H1 (cell line): ENCODE measurements at regions not wholly inside any gene's neighbourhood (a gene's known extent, or its start where the extent isn't known, plus 50 kb on each side); places are given as distances from the start of the nearest gene placed in this dataset.

Experiments
- CTCF ChIA-PET: fragments of 300-600 bp; sonication (Branson Sonifier 250); formaldehyde crosslinking; loops from one replicate; lab custom pipeline; 2021; ENCODE audit not compliant: partially characterized antibody; lab: Charles Lee
- POLR2A ChIA-PET: fragments of 300-600 bp; sonication (Branson Sonifier 250); formaldehyde crosslinking; loops from one replicate; lab custom pipeline; 2021; ENCODE audit warnings: inconsistent platforms; ENCODE audit not compliant: partially characterized antibody; lab: Charles Lee
- DNase-seq, 2 experiments: peaks; one replicate each; pipeline versions ENCODE4 v3.0.0 to v3.0.0-alpha.2; 2010 to 2022; ENCODE audit warnings: low spot score in 2 of 2, low read depth in 1 of 2, mixed read lengths in 1 of 2
- FAIRE-seq: peaks from 2 replicates; lab custom pipeline; 2011; peaks lifted over from hg19 to GRCh38; lab: Jason Lieb, UNC
- H2AFZ ChIP-seq: 2 replicates; pipeline ENCODE4 v1.8.1; 2012; ENCODE audit warnings: low read length, inconsistent platforms
- H2AK5ac ChIP-seq: 2 replicates; pipeline ENCODE4 v1.6.1; 2013; ENCODE audit warnings: low read depth, low read length
- H2BK120ac ChIP-seq: replicated peaks from 2 replicates; pipeline ENCODE3; 2013; ENCODE audit warnings: low read depth, low read length, inconsistent platforms
- H2BK12ac ChIP-seq: 2 replicates; pipeline ENCODE4 v1.6.1; 2013; ENCODE audit warnings: low read depth, low read length
- H2BK15ac ChIP-seq: 2 replicates; pipeline ENCODE4 v1.6.1; 2013; ENCODE audit warnings: low read length
- H2BK20ac ChIP-seq: 2 replicates; pipeline ENCODE4 v1.6.1; 2013; ENCODE audit warnings: low read length
- H2BK5ac ChIP-seq: 2 replicates; pipeline ENCODE4 v1.6.1; 2013; ENCODE audit warnings: low read depth, low read length
- H3K14ac ChIP-seq: 2 replicates; pipeline ENCODE4 v1.6.1; 2013; ENCODE audit warnings: inconsistent platforms; ENCODE audit not compliant: insufficient read length
- H3K18ac ChIP-seq: 2 replicates; pipeline ENCODE4 v1.6.1; 2013; ENCODE audit warnings: low read length; ENCODE audit errors: extremely low read depth
- H3K23ac ChIP-seq: 2 replicates; pipeline ENCODE4 v1.6.1; 2013; ENCODE audit warnings: inconsistent platforms; ENCODE audit not compliant: insufficient read length
- H3K23me2 ChIP-seq: 2 replicates; pipeline ENCODE4 v1.6.1; 2013; ENCODE audit warnings: low read depth, low read length
- H3K27ac ChIP-seq: 2 replicates; pipeline ENCODE4 v1.6.1; 2011; ENCODE audit warnings: low read depth, low read length, inconsistent platforms
- H3K27me3 ChIP-seq, 4 experiments: replicated peaks in 1 of 4; 1 replicate in 1 of 4; 2 replicates in 3 of 4; pipeline versions ENCODE4 v1.6.1 to v1.8.1; 2011 to 2013; ENCODE audit warnings: low read length in 3 of 4, mild to moderate bottlenecking in 3 of 4, inconsistent platforms in 2 of 4, mixed read lengths in 2 of 4, moderate library complexity in 1 of 4; ENCODE audit not compliant: control insufficient read depth in 3 of 4, insufficient read depth in 3 of 4; ENCODE audit errors: extremely low read depth in 1 of 4
- H3K36me3 ChIP-seq, 4 experiments: 2 replicates each; pipeline versions ENCODE4 v1.6.1 to v1.8.1; 2011 to 2013; ENCODE audit warnings: mild to moderate bottlenecking in 4 of 4, low read length in 3 of 4, moderate library complexity in 2 of 4, control low read depth in 1 of 4, inconsistent platforms in 1 of 4; ENCODE audit not compliant: insufficient read depth in 4 of 4, control insufficient read depth in 2 of 4
- H3K4ac ChIP-seq: replicated peaks from 2 replicates; pipeline ENCODE3; 2013; ENCODE audit warnings: low read length, low read depth, mixed read lengths, inconsistent platforms; ENCODE audit not compliant: insufficient read length
- H3K4me1 ChIP-seq, 4 experiments: replicated peaks in 1 of 4; 1 replicate in 1 of 4; 2 replicates in 3 of 4; pipeline versions ENCODE4 v1.6.1 to v1.8.1; 2011 to 2013; ENCODE audit warnings: low read length in 3 of 4, inconsistent platforms in 2 of 4, mixed read lengths in 1 of 4; ENCODE audit not compliant: insufficient read depth in 4 of 4, control insufficient read depth in 3 of 4
- H3K4me2 ChIP-seq, 2 experiments: 2 replicates each; pipeline versions ENCODE4 v1.6.1 to v1.8.1; 2011 to 2013; ENCODE audit warnings: low read depth in 2 of 2, low read length in 2 of 2, control low read depth in 1 of 2, inconsistent platforms in 1 of 2, mild to moderate bottlenecking in 1 of 2; ENCODE audit not compliant: insufficient read depth in 1 of 2
- H3K4me3 ChIP-seq, 4 experiments: fragments of 200-600, 300-600 bp in 1 of 4; sonication (generic), shearing (Covaris generic), sonication (Bioruptor Twin) in 1 of 4; 2 replicates each; pipeline versions ENCODE4 v1.5.1 to v1.8.1; 2011 to 2016; ENCODE audit warnings: low read length in 4 of 4, low read depth in 3 of 4, control low read depth in 2 of 4, inconsistent platforms in 2 of 4, mild to moderate bottlenecking in 2 of 4, mixed read lengths in 1 of 4, moderate library complexity in 1 of 4; ENCODE audit not compliant: insufficient read depth in 2 of 4; ENCODE audit errors: extremely low read depth in 1 of 4
- H3K56ac ChIP-seq: replicated peaks from 2 replicates; pipeline ENCODE3; 2013; ENCODE audit warnings: low read depth, mild to moderate bottlenecking, mixed read lengths, low read length, inconsistent platforms; ENCODE audit not compliant: insufficient read length
- H3K79me1 ChIP-seq: 2 replicates; pipeline ENCODE4 v1.6.1; 2013; ENCODE audit warnings: low read depth, low read length, control low read depth
- H3K79me2 ChIP-seq, 2 experiments: 2 replicates each; pipeline versions ENCODE4 v1.6.1 to v1.8.1; 2012 to 2013; ENCODE audit warnings: low read length in 2 of 2, mild to moderate bottlenecking in 2 of 2, inconsistent platforms in 1 of 2; ENCODE audit not compliant: insufficient read depth in 2 of 2, control insufficient read depth in 1 of 2
- H3K9ac ChIP-seq, 4 experiments: replicated peaks in 1 of 4; 1 replicate in 1 of 4; 2 replicates in 3 of 4; pipeline versions ENCODE4 v1.6.1 to v1.8.1; 2011 to 2013; ENCODE audit warnings: low read depth in 3 of 4, low read length in 3 of 4, control low read depth in 2 of 4, mild to moderate bottlenecking in 2 of 4, moderate library complexity in 2 of 4, inconsistent platforms in 1 of 4; ENCODE audit errors: extremely low read depth in 1 of 4
- H3K9me3 ChIP-seq, 2 experiments: 2 replicates each; pipeline versions ENCODE4 v1.6.1 to v1.8.1; 2012 to 2013; ENCODE audit warnings: mild to moderate bottlenecking in 2 of 2, moderate library complexity in 2 of 2, control low read depth in 1 of 2, inconsistent platforms in 1 of 2, low read depth in 1 of 2, low read length in 1 of 2, mixed read lengths in 1 of 2; ENCODE audit not compliant: insufficient read depth in 2 of 2
- H4K20me1 ChIP-seq, 2 experiments: replicated peaks in 1 of 2; 2 replicates each; pipeline versions ENCODE3 to v1.8.1; 2011 to 2013; ENCODE audit warnings: inconsistent platforms in 2 of 2, low read length in 2 of 2, mild to moderate bottlenecking in 1 of 2; ENCODE audit not compliant: insufficient read depth in 2 of 2, control insufficient read depth in 1 of 2
- H4K5ac ChIP-seq: 2 replicates; pipeline ENCODE4 v1.6.1; 2013; ENCODE audit warnings: low read length, low read depth, mixed read lengths, inconsistent platforms; ENCODE audit not compliant: insufficient read length
- H4K8ac ChIP-seq: 2 replicates; pipeline ENCODE4 v1.8.0; 2013; ENCODE audit warnings: mild to moderate bottlenecking, moderate library complexity, low read length, inconsistent platforms; ENCODE audit not compliant: insufficient read depth; ENCODE audit errors: extremely low read depth
- H4K91ac ChIP-seq: replicated peaks from 2 replicates; pipeline ENCODE3; 2013; ENCODE audit warnings: low read length, mixed read lengths, inconsistent platforms; ENCODE audit not compliant: insufficient read length
- ATF3 ChIP-seq: IDR thresholded peaks from 2 replicates; pipeline ENCODE4 v1.6.1; 2011; ENCODE audit warnings: low read depth, mild to moderate bottlenecking, low read length; ENCODE audit not compliant: insufficient read depth
- BACH1 ChIP-seq: IDR thresholded peaks from 2 replicates; pipeline ENCODE4 v1.6.1; 2012; ENCODE audit warnings: low read length, improper control_type of control experiment
- CEBPB ChIP-seq: IDR thresholded peaks from 2 replicates; pipeline ENCODE4 v1.6.1; 2012; ENCODE audit warnings: low read depth, low read length
- GABPA ChIP-seq: IDR thresholded peaks from 2 replicates; pipeline ENCODE4 v1.6.1; 2011; ENCODE audit warnings: mild to moderate bottlenecking, low read length, moderate library complexity, borderline replicate concordance; ENCODE audit not compliant: insufficient read depth
- HDAC6 ChIP-seq: IDR thresholded peaks from one replicate; pipeline ENCODE4 v1.7.1; 2012; ENCODE audit warnings: low read depth, mild to moderate bottlenecking, inconsistent platforms, low read length, moderate library complexity
- JUN ChIP-seq: IDR thresholded peaks from 2 replicates; pipeline ENCODE4 v1.6.1; 2011; ENCODE audit warnings: low read depth, mild to moderate bottlenecking, improper control_type of control experiment, low read length
- KDM1A ChIP-seq: fragments of 200-600, 300-600 bp; sonication (generic); IDR thresholded peaks from 2 replicates; pipeline ENCODE4 v1.7.1; 2016; ENCODE audit warnings: mild to moderate bottlenecking, low read length, borderline replicate concordance
- KDM5A ChIP-seq: fragments of 200-600 bp; IDR thresholded peaks from 2 replicates; pipeline ENCODE4 v1.7.1; 2012; ENCODE audit warnings: mild to moderate bottlenecking, low read length, inconsistent platforms, mixed read lengths
- POU5F1 ChIP-seq: IDR thresholded peaks from 2 replicates; pipeline ENCODE4 v1.6.1; 2011; ENCODE audit warnings: low read depth, mild to moderate bottlenecking, low read length, moderate library complexity
- RBBP5 ChIP-seq: IDR thresholded peaks from 2 replicates; pipeline ENCODE4 v1.7.1; 2012; ENCODE audit warnings: low read depth, mild to moderate bottlenecking, inconsistent platforms, low read length, moderate library complexity, borderline replicate concordance
- RFX5 ChIP-seq: IDR thresholded peaks from 2 replicates; pipeline ENCODE4 v1.6.1; 2011; ENCODE audit warnings: low read depth, low read length, improper control_type of control experiment, borderline replicate concordance
- RXRA ChIP-seq: IDR thresholded peaks from 2 replicates; pipeline ENCODE4 v1.6.1; 2011; ENCODE audit warnings: low read depth, mild to moderate bottlenecking, low read length, moderate library complexity; ENCODE audit not compliant: insufficient read depth
- SIN3A ChIP-seq, 2 experiments: IDR thresholded peaks in 1 of 2; conservative IDR thresholded peaks in 1 of 2; 2 replicates each; pipeline ENCODE4 v1.6.1; 2011 to 2012; ENCODE audit warnings: low read length in 2 of 2, improper control_type of control experiment in 1 of 2, low read depth in 1 of 2, mild to moderate bottlenecking in 1 of 2
- SP1 ChIP-seq: IDR thresholded peaks from 2 replicates; pipeline ENCODE4 v1.6.1; 2011; ENCODE audit warnings: low read depth, low read length
- TCF12 ChIP-seq: IDR thresholded peaks from 2 replicates; pipeline ENCODE4 v1.6.1; 2011; ENCODE audit warnings: low read depth, mild to moderate bottlenecking, low read length
- WGBS, 2 experiments: shearing (Covaris generic) in 1 of 2; methylation state at CpG; one replicate each; pipeline versions ENCODE4 v1.1.6 to v1.1.7; 2013 to 2015; ENCODE audit warnings: low lambda C conversion rate in 2 of 2, mixed read lengths in 2 of 2, inconsistent platforms in 1 of 2, low coverage in 1 of 2, missing lambda C conversion rate in 1 of 2; ENCODE audit not compliant: insufficient replicate concordance in 2 of 2, insufficient coverage in 1 of 2, insufficient read length in 1 of 2; ENCODE audit errors: extremely low coverage in 1 of 2, missing lambda C conversion rate in 1 of 2; 5-methylcytosine and 5-hydroxymethylcytosine counted together

- Histone ChIP-seq H2BK12ac (no peak overlapping the region), H4K5ac (no peak overlapping the region), H2BK120ac (no peak overlapping the region), H3K4ac (no peak overlapping the region), H4K8ac (no peak overlapping the region), H3K14ac (no peak overlapping the region), H3K9ac (no peak overlapping the region), H3K79me2 (no peaks in the 10 kb centered on the region), H3K9me3 (peaks cover 0 to 4% of the 10 kb centered on the region in 2 experiments; a peak in 1 of 4 replicates), H3K18ac (no peak overlapping the region), H3K4me1 (no peaks in the 10 kb centered on the region), H3K4me2 (no peak overlapping the region), H2BK20ac (no peak overlapping the region), H4K91ac (no peak overlapping the region), H2BK15ac (no peak overlapping the region), H3K36me3 (no peaks in the 10 kb centered on the region; a peak in 1 of 8 replicates), H3K23me2 (no peaks in the 10 kb centered on the region), H3K56ac (no peak overlapping the region), H3K79me1 (no peaks in the 10 kb centered on the region), H4K20me1 (no peaks in the 10 kb centered on the region), H2AFZ (no peak overlapping the region), H3K27me3 (no peaks in the 10 kb centered on the region), H3K23ac (no peak overlapping the region), H2BK5ac (no peak overlapping the region), H3K27ac (no peak overlapping the region), H3K4me3 (no peak overlapping the region), H2AK5ac (no peak overlapping the region)
- ChIA-PET POLR2A (no interaction called here), CTCF (no interaction called here)
- FAIRE-seq (no peak), DNase-seq (no peak)
- 100% methylated on average over 1 of the region's 1 CpG; no CpG with 5 or more reads in 1 of the 2 experiments for WGBS, 2 experiments
- TF ChIP-seq JUN (no peak), GABPA (no peak), HDAC6 (no peak), TCF12 (no peak), RXRA (no peak), RBBP5 (no peak), CEBPB (no peak), KDM5A (no peak), KDM1A (no peak), POU5F1 (no peak), ATF3 (no peak), SP1 (no peak), SIN3A (conservative IDR thresholded peaks at IDR 0.05 in 1 of 2, IDR thresholded peaks at IDR 0.05 in 1 of 2; ENCODE audit: low read depth in 1 of 2, low read length in 2 of 2) (no peak), BACH1 (no peak), RFX5 (no peak)
Measured at GRCh38 chr7:23909426-23909825, 199.4 kb downstream of the STK31 start.
